SK-N-MC (cell line): ENCODE measurements at regions not wholly inside any gene's neighbourhood (a gene's known extent, or its start where the extent isn't known, plus 50 kb on each side); places are given as distances from the start of the nearest gene placed in this dataset.
A peak's percentile ranks its signal among the peaks of the same experiment; 100 is the strongest.
"Not testable (repeated sequence)": the region's sequence is repeated elsewhere in the genome, so short reads cannot be mapped to it uniquely, and the experiment has no call there.

Experiments used
- DNase-seq: peaks from one replicate; pipeline ENCODE4 v3.0.0-alpha.2; 2011; ENCODE audit warnings: low read depth, low spot score
- H3K27ac ChIP-seq: fragments of 200-600 bp; sonication (generic); 2 replicates; pipeline ENCODE4 v1.5.1; 2016; ENCODE audit warnings: mixed run types
- H3K36me3 ChIP-seq: fragments of 200-600 bp; sonication (generic); 2 replicates; pipeline ENCODE4 v1.6.1; 2017; ENCODE audit warnings: antibody characterized with exemption, low read length, mixed read lengths; ENCODE audit not compliant: insufficient read depth
- H3K4me3 ChIP-seq: fragments of 200-600 bp; sonication (generic); 2 replicates; pipeline ENCODE4 v1.5.1; 2016
- H3K9ac ChIP-seq: fragments of 200-600 bp; sonication (generic); 2 replicates; pipeline ENCODE4 v1.8.0; 2017; ENCODE audit warnings: mixed run types, mixed read lengths; ENCODE audit not compliant: insufficient read length
- H3K9me3 ChIP-seq: fragments of 200-600 bp; sonication (generic); 2 replicates; pipeline ENCODE4 v1.6.1; 2017; ENCODE audit warnings: low read depth, mild to moderate bottlenecking, antibody characterized with exemption, low read length, moderate library complexity, mixed read lengths
- EZH2 ChIP-seq: fragments of 200-600 bp; sonication (generic); IDR thresholded peaks from one replicate; pipeline ENCODE4 v1.6.1; 2017; ENCODE audit warnings: antibody characterized with exemption
- FOXP2 ChIP-seq: optimal IDR thresholded peaks from 2 replicates; pipeline ENCODE3; 2011; ENCODE audit warnings: mild to moderate bottlenecking, moderate library complexity; ENCODE audit not compliant: insufficient read depth; ENCODE audit errors: extremely low read length, control extremely low read depth
- POLR2AphosphoS5 ChIP-seq: IDR thresholded peaks from 2 replicates; pipeline ENCODE4 v1.6.1; 2012; ENCODE audit warnings: mild to moderate bottlenecking, low read depth, low read length, borderline replicate concordance

GRCh38 chr4:78660559-78660958, 109.0 kb downstream of the ANXA3 start:
- no peak overlapping the region for H3K4me3 ChIP-seq
- TF ChIP-seq EZH2 (no peak), POLR2AphosphoS5 (no peak), FOXP2 (no peak)
- H3K9ac ChIP-seq, result no peak overlapping the region
- H3K9me3 ChIP-seq, result no peaks in the 10 kb centered on the region
- H3K36me3 ChIP-seq, result no peaks in the 10 kb centered on the region
- no peak for DNase-seq
- H3K27ac ChIP-seq, result no peak overlapping the region

DNA sequence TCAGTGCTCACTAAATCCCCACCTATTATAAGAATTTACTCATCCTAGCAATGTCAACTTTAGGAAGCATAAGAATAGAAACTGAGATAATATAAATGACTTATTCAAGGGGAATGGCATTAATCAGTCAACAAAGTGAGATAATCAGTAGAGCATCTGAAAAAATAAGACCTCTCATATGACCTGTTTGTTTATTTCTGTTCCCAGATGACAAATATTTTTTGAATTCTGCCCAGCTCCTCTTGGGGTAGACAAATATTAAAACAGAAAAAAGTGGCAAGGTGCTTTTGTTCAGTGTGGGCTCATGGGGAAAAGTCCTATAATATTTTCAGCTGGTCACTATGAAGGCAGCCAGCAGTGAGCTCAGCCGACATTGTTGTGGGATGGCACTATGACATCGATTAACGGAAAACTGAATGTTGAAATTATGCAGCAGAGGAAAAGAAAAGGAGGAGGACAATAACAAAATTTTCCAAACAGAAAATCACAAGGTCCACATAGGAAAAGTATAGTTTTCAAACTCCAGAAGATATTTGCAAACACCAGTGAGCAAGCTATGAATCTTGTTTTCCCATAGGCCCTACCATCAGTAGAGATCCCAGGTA, 109.6 kb downstream of the ANXA3 start:
- H3K9ac ChIP-seq, result no peak overlapping the region
- DNase-seq, result no peak
- no peaks in the 10 kb centered on the region for H3K9me3 ChIP-seq
- TF ChIP-seq EZH2 (no peak), POLR2AphosphoS5 (no peak), FOXP2 (no peak)
- no peak overlapping the region for H3K4me3 ChIP-seq
- no peaks in the 10 kb centered on the region for H3K36me3 ChIP-seq
- H3K27ac ChIP-seq, result no peak overlapping the region

DNA sequence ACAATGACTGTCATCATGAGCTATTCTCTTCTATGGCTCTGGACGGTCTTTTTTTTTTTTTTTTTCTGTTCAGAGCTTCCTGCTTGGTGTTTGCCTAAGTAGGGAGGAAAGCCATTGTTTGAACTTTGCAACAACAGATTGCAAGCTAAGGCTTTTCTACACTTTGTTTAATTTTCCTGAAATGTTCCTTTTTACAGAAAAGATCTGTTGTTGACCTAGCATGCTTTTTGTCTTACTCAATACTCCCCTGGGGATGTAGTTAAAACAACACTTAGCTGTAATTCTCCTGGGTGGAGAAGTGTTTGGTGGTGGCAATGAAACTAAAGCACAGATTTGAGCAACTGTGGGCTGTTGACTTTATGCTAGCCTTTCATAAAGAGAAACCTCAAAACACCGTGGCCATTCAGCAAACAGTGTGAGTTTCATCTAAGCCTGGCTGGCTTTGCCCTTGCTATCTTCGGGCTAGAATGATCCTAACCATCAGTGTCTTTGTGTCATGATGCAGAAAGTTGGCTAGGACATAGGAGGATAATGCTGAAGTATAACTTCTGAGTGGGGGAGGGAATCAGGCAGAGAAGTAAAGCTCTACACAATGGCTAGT, 110.5 kb downstream of the ANXA3 start:
- DNase-seq, result no peak
- no peaks in the 10 kb centered on the region for H3K36me3 ChIP-seq
- H3K9me3 ChIP-seq, result no peaks in the 10 kb centered on the region
- no peak overlapping the region for H3K9ac ChIP-seq
- peak overlapping the region; percentile 36; the same call in 1 of the 2 replicates for H3K27ac ChIP-seq
- no peak overlapping the region for H3K4me3 ChIP-seq
- no peak for TF ChIP-seq FOXP2

DNA sequence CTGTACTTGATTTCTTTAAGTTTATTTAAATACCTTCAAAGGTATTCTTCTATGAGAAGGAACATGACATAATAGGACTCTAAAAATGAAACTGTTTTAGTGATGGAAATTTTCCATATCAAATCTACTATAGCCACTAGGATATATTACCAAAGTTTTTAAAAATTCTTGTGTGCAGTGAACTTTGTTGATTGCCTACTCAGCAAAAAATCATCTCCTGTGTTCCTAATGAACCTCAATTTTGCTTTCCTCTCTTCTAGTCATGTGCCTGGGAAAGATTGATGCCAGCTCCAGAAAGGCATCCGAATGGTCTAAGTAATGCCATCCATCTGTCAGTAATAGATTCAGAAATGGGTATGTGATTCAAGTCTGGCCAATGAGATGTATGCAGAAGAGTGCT, 111.1 kb downstream of the ANXA3 start:
- Histone ChIP-seq H3K9ac (no peak overlapping the region), H3K9me3 (no peaks in the 10 kb centered on the region), H3K36me3 (no peaks in the 10 kb centered on the region), H3K27ac (no peak overlapping the region), H3K4me3 (no peak overlapping the region)
- TF ChIP-seq FOXP2 (no peak), POLR2AphosphoS5 (no peak), EZH2 (no peak)
- no peak for DNase-seq

DNA sequence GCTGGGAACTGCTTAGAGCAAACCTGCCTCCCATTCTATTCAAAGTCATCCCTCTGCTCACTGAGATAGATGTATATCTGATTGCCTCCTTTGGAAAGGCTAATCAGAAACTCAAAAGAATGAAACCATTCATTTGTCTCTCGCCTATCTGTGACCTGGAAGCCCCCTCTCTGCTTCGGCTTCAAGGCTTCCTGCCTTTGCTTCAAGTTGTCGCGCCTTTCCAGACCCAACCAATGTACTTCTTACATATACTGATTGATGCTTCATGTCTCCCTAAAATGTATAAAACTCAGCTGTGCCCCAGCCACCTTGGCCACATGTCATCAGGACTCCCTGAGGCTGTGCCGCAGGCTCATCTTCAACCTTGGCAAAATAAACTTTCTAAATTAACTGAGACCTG, 111.9 kb upstream of the BMP2K start:
- not testable (repeated sequence) for DNase-seq, H3K4me3 ChIP-seq

GRCh38 chr4:78665216-78665770, 110.9 kb upstream of the BMP2K start:
- H3K4me3 ChIP-seq, result no peak overlapping the region
- TF ChIP-seq POLR2AphosphoS5 (no peak), FOXP2 (no peak), EZH2 (no peak)
- no peak overlapping the region for H3K27ac ChIP-seq
- no peaks in the 10 kb centered on the region for H3K9me3 ChIP-seq
- no peak for DNase-seq
- no peaks in the 10 kb centered on the region for H3K36me3 ChIP-seq
- no peak overlapping the region for H3K9ac ChIP-seq

More for the DNA sequence above, 111.9 kb upstream of the BMP2K start:
- not testable (repeated sequence) for H3K9ac ChIP-seq, H3K9me3 ChIP-seq, H3K27ac ChIP-seq, H3K36me3 ChIP-seq

DNA sequence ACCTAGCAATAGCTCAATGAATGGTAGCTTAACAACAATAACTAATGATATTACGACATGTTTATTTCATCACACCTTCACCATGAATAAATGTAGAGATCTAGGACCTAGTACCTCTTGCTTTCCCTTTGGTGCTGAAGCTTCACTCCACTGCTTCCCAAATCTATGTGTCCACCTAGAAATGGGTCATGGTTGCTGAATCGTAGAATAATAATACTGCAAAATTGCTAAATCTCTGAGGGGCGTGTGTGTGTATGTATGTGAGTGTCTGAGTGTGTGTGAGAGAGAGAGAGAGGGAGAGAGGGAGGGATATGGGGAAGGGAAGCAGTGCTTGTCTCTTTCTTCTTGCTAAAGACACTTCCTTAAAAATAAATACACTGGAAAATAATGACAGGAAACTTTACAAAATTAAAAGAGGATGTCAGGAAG, 109.3 kb upstream of the BMP2K start:
- no peaks in the 10 kb centered on the region for H3K36me3 ChIP-seq
- no peak for DNase-seq
- H3K9me3 ChIP-seq, result no peaks in the 10 kb centered on the region
- H3K9ac ChIP-seq, result no peak overlapping the region
- no peak for TF ChIP-seq POLR2AphosphoS5
- no peak for TF ChIP-seq FOXP2
- no peak for TF ChIP-seq EZH2
- no peak overlapping the region for H3K4me3 ChIP-seq
- H3K27ac ChIP-seq, result no peak overlapping the region

GRCh38 chr4:78667325-78667724, 108.8 kb upstream of the BMP2K start:
- no peak for TF ChIP-seq POLR2AphosphoS5
- TF ChIP-seq EZH2, result no peak
- TF ChIP-seq FOXP2, result no peak
- Histone ChIP-seq H3K27ac (no peak overlapping the region), H3K4me3 (no peak overlapping the region), H3K9me3 (no peaks in the 10 kb centered on the region), H3K9ac (no peak overlapping the region), H3K36me3 (no peaks in the 10 kb centered on the region)
- DNase-seq, result no peak

DNA sequence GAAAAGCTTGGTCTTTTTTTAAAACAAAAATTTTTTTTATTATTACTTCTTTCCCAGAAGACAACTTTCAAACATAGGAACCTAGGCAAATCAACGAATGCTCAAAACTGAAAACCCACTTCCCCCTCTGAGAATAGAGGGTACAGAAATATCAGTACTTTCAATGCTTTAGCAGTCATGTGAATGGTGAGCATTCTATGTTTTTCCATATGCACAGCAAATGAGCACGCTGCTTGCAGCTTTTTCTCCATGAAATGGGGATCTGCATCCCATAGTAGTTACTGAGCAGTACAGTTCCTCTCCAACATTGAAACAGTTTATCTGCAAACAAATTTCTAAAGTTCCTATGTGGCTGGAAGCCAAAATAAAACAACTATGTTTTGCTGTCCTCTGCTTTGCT, 108.4 kb upstream of the BMP2K start:
- H3K27ac ChIP-seq, result no peak overlapping the region
- no peaks in the 10 kb centered on the region for H3K36me3 ChIP-seq
- DNase-seq, result no peak
- no peak overlapping the region for H3K4me3 ChIP-seq
- no peak overlapping the region for H3K9ac ChIP-seq
- no peak for TF ChIP-seq FOXP2
- no peak for TF ChIP-seq POLR2AphosphoS5
- no peak for TF ChIP-seq EZH2
- H3K9me3 ChIP-seq, result no peaks in the 10 kb centered on the region
